DOHH2 (cell line): ENCODE measurements at regions not wholly inside any gene's neighbourhood (a gene's known extent, or its start where the extent isn't known, plus 50 kb on each side); places are given as distances from the start of the nearest gene placed in this dataset.

ENCODE experiments used
- H3F3A ChIP-seq: fragments of 200-600 bp; sonication (generic), shearing (Covaris generic); 2 replicates; pipeline ENCODE4 v1.6.0; 2016; ENCODE audit warnings: antibody characterized with exemption, mild to moderate bottlenecking; ENCODE audit not compliant: control insufficient read depth, insufficient read depth
- H3K27ac ChIP-seq: fragments of 200-600 bp; sonication (generic); 2 replicates; pipeline ENCODE4 v1.5.1; 2014; ENCODE audit warnings: low read depth, mild to moderate bottlenecking, low read length, moderate library complexity
- H3K27me3 ChIP-seq: fragments of 200-600 bp; sonication (generic); 2 replicates; pipeline ENCODE4 v1.6.1; 2014; ENCODE audit warnings: mild to moderate bottlenecking, low read length, mixed read lengths; ENCODE audit not compliant: control insufficient read depth
- H3K36me3 ChIP-seq: fragments of 200-600 bp; sonication (generic); 2 replicates; pipeline ENCODE4 v1.6.1; 2014; ENCODE audit warnings: mild to moderate bottlenecking, low read length, moderate library complexity, mixed read lengths; ENCODE audit not compliant: control insufficient read depth
- H3K4me1 ChIP-seq: fragments of 200-600 bp; sonication (generic); 2 replicates; pipeline ENCODE4 v1.6.1; 2014; ENCODE audit warnings: mild to moderate bottlenecking, low read length, mixed read lengths; ENCODE audit not compliant: control insufficient read depth
- H3K4me2 ChIP-seq: fragments of 200-600 bp; sonication (generic); 2 replicates; pipeline ENCODE4 v1.6.0; 2014; ENCODE audit warnings: mild to moderate bottlenecking, low read length, moderate library complexity
- H3K4me3 ChIP-seq: fragments of 200-600 bp; sonication (generic); 2 replicates; pipeline ENCODE4 v1.5.1; 2014; ENCODE audit warnings: mild to moderate bottlenecking, low read length, mixed read lengths
- H3K79me2 ChIP-seq: fragments of 200-600 bp; sonication (generic); 2 replicates; pipeline ENCODE4 v1.6.1; 2014; ENCODE audit warnings: mild to moderate bottlenecking, low read length, mixed read lengths; ENCODE audit not compliant: control insufficient read depth
- H3K9me2 ChIP-seq: fragments of 200-600 bp; sonication (generic); replicated peaks from 2 replicates; pipeline ENCODE4 v1.6.1; 2014; ENCODE audit warnings: mild to moderate bottlenecking, low read length, mixed read lengths; ENCODE audit not compliant: control insufficient read depth
- H3K9me3 ChIP-seq: fragments of 200-600 bp; sonication (generic); 2 replicates; pipeline ENCODE4 v1.6.1; 2014; ENCODE audit warnings: antibody characterized with exemption, low read length, mixed read lengths; ENCODE audit not compliant: control insufficient read depth, insufficient read depth
- H4K20me1 ChIP-seq: fragments of 200-600 bp; sonication (generic); 2 replicates; pipeline ENCODE4 v1.6.0; 2014; ENCODE audit warnings: low read depth, mild to moderate bottlenecking, antibody characterized with exemption, low read length, moderate library complexity; ENCODE audit not compliant: control insufficient read depth, insufficient read depth
- EZH2phosphoT487 ChIP-seq: fragments of 200-600 bp; sonication (generic); IDR thresholded peaks from 2 replicates; pipeline ENCODE4 v1.6.1; 2017; ENCODE audit warnings: borderline replicate concordance, mild to moderate bottlenecking, antibody characterized with exemption, low read length, moderate library complexity, mixed read lengths
- TF ChIP-seq, protein P1 (sequence below): fragments of 200-600 bp; sonication (generic); IDR thresholded peaks from one replicate; pipeline ENCODE4 v1.5.1; 2014; ENCODE audit warnings: antibody characterized with exemption, mild to moderate bottlenecking, low read depth, low read length; ENCODE audit not compliant: poor library complexity, severe bottlenecking

GRCh38 chr16:52386694-52387093 lies 160.2 kb downstream of the TOX3 start:
- Histone ChIP-seq H3K9me2 (no peaks in the 10 kb centered on the region), H3K9me3 (no peaks in the 10 kb centered on the region), H3K27ac (no peak overlapping the region), H3K79me2 (no peaks in the 10 kb centered on the region), H4K20me1 (no peaks in the 10 kb centered on the region), H3K4me1 (no peaks in the 10 kb centered on the region), H3K4me3 (no peak overlapping the region), H3K4me2 (no peak overlapping the region), H3K36me3 (no peaks in the 10 kb centered on the region), H3F3A (no peaks in the 10 kb centered on the region), H3K27me3 (no peaks in the 10 kb centered on the region)
- TF ChIP-seq EZH2phosphoT487: no peak
- TF ChIP-seq, protein P1, sequence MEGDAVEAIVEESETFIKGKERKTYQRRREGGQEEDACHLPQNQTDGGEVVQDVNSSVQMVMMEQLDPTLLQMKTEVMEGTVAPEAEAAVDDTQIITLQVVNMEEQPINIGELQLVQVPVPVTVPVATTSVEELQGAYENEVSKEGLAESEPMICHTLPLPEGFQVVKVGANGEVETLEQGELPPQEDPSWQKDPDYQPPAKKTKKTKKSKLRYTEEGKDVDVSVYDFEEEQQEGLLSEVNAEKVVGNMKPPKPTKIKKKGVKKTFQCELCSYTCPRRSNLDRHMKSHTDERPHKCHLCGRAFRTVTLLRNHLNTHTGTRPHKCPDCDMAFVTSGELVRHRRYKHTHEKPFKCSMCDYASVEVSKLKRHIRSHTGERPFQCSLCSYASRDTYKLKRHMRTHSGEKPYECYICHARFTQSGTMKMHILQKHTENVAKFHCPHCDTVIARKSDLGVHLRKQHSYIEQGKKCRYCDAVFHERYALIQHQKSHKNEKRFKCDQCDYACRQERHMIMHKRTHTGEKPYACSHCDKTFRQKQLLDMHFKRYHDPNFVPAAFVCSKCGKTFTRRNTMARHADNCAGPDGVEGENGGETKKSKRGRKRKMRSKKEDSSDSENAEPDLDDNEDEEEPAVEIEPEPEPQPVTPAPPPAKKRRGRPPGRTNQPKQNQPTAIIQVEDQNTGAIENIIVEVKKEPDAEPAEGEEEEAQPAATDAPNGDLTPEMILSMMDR: no peak

DNA sequence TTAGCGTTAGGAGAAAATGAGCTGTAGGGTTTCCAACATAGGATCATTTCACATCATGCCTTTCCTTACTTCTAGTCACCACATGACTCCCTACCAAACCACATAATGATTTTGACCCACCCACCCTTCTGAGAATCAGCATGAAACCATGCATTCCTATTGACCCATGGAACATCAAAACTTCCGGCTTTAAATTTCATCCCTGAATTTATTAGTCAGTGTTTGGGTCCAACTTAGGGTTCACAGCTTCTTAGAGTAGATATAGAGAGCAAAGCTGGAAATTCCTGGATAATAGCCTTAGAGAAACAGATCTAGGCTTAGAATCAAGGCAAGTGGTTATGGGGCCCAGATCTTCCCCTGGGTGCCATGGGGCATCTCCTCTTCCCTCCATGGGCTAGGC lies 162.6 kb downstream of the TOX3 start:
- H3K79me2 ChIP-seq: no peaks in the 10 kb centered on the region
- TF ChIP-seq, protein P1: no peak
- TF ChIP-seq EZH2phosphoT487: no peak
- H3K27me3 ChIP-seq: no peaks in the 10 kb centered on the region
- H4K20me1 ChIP-seq: no peaks in the 10 kb centered on the region
- H3K36me3 ChIP-seq: no peaks in the 10 kb centered on the region
- no peak overlapping the region for H3K4me2 ChIP-seq
- H3F3A ChIP-seq: no peaks in the 10 kb centered on the region
- H3K9me3 ChIP-seq: no peaks in the 10 kb centered on the region
- no peak overlapping the region for H3K27ac ChIP-seq
- H3K4me3 ChIP-seq: no peak overlapping the region
- H3K9me2 ChIP-seq: no peaks in the 10 kb centered on the region
- no peaks in the 10 kb centered on the region for H3K4me1 ChIP-seq

GRCh38 chr16:52383640-52384292 lies 163.2 kb downstream of the TOX3 start:
- Histone ChIP-seq H3K4me3 (no peak overlapping the region), H3K4me1 (no peaks in the 10 kb centered on the region), H3K27me3 (no peaks in the 10 kb centered on the region), H3K27ac (no peak overlapping the region), H4K20me1 (no peaks in the 10 kb centered on the region), H3F3A (no peaks in the 10 kb centered on the region), H3K9me3 (no peaks in the 10 kb centered on the region), H3K9me2 (no peaks in the 10 kb centered on the region), H3K36me3 (no peaks in the 10 kb centered on the region), H3K79me2 (no peaks in the 10 kb centered on the region), H3K4me2 (no peak overlapping the region)
- no peak for TF ChIP-seq EZH2phosphoT487
- TF ChIP-seq, protein P1: no peak
